ENCODE measurements at regions not wholly inside any gene's neighbourhood (a gene's known extent, or its start where the extent isn't known, plus 50 kb on each side); places are given as distances from the start of the nearest gene placed in this dataset.

- H3K4me3 ChIP-seq (ENCODE audit: control insufficient read depth, low read depth, low read length): no peak overlapping the region
- no peak for TF ChIP-seq CTCF (IDR thresholded peaks at IDR 0.05; ENCODE audit: control insufficient read depth, insufficient read depth, low read depth, low read length, missing control alignments)
- no peak for DNase-seq (ENCODE audit: low read depth)
Measured at GRCh38 chr7:9200626-9201025, 767.2 kb downstream of the NXPH1 start.

GRCh38 chr7:9201928-9202327 is 768.5 kb downstream of the NXPH1 start:
- no peak overlapping the region for H3K4me3 ChIP-seq (ENCODE audit: control insufficient read depth, low read depth, low read length)
- no peak for TF ChIP-seq CTCF (IDR thresholded peaks at IDR 0.05; ENCODE audit: control insufficient read depth, insufficient read depth, low read depth, low read length, missing control alignments)
- DNase-seq (ENCODE audit: low read depth): no peak

DNA sequence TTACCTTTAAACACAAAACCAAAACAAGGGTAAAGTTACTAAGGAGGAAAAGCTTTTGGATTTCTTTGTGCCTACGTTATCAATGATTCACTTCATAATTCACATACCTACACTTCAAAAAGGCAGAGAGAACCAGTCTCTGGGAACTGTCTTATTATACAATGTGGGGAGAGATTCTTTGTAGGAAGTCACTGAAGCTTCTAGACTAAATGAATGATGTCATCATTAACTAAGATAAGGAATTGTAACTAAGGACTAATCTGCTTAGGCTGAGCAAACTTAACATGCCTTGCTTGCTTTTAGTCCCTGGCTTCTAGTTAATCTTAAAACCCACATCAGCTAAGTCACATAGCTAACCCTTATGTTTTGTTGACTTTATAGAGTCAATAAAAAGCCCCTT is 771.2 kb downstream of the NXPH1 start:
- H3K4me3 ChIP-seq (ENCODE audit: control insufficient read depth, low read depth, low read length): no peak overlapping the region
- TF ChIP-seq CTCF (IDR thresholded peaks at IDR 0.05; ENCODE audit: control insufficient read depth, insufficient read depth, low read depth, low read length, missing control alignments): no peak
- no peak for DNase-seq (ENCODE audit: low read depth)

DNA sequence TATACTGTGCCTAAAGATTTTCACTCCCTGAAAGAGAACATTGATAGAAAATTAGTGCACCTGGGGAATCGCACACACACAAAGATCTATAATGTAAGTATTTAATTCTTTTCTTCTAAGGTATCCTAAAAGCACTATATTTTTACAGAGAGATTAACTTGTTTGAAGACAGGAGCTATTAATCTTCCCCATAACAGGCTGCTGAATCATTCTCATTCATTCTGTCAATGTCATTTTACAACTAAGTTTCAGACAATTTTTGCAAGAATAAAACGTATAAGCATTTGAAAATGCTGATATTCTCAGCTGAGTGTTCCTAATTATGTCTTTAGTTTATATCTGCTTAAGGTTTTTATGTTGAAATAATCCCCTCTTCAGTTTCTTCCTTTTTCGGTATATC is 776.7 kb downstream of the NXPH1 start:
- TF ChIP-seq CTCF (IDR thresholded peaks at IDR 0.05; ENCODE audit: control insufficient read depth, insufficient read depth, low read depth, low read length, missing control alignments): no peak
- no peak for DNase-seq (ENCODE audit: low read depth)
- H3K4me3 ChIP-seq (ENCODE audit: control insufficient read depth, low read depth, low read length): no peak overlapping the region

GRCh38 chr7:9217204-9217603 is 783.8 kb downstream of the NXPH1 start:
- DNase-seq (ENCODE audit: low read depth): no peak
- no peak for TF ChIP-seq CTCF (IDR thresholded peaks at IDR 0.05; ENCODE audit: control insufficient read depth, insufficient read depth, low read depth, low read length, missing control alignments)

GRCh38 chr7:9226500-9226899 is 793.1 kb downstream of the NXPH1 start:
- H3K4me3 ChIP-seq (ENCODE audit: control insufficient read depth, low read depth, low read length): no peak overlapping the region
- no peak for DNase-seq (ENCODE audit: low read depth)
- TF ChIP-seq CTCF (IDR thresholded peaks at IDR 0.05; ENCODE audit: control insufficient read depth, insufficient read depth, low read depth, low read length, missing control alignments): no peak

More at GRCh38 chr7:9217204-9217603, 783.8 kb downstream of the NXPH1 start:
- H3K4me3 ChIP-seq (ENCODE audit: control insufficient read depth, low read depth, low read length): no peak overlapping the region

DNA sequence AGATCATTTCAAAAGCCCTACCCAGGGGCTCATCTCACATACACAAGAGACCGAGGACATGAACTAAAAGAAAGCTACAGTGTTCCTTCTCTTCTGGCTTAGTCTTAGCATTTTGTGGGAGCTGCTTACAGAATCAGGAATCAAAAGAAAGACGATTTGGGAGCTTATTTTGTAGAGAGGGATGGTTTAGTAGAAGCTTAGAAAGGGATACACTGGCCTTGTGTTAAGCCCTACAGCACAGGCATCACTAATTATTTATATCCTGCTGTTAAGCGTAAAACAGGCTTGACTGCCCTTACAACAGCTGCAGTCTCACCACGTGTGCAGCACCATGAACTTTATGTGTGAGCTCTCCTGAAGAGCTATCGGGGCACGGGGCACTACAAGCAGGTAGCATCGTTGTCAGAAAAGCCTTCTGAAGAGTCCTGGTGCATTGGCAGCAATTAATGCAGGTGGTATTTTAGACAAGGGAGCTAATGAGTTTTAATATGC is 798.3 kb downstream of the NXPH1 start:
- H3K4me3 ChIP-seq (ENCODE audit: control insufficient read depth, low read depth, low read length): no peak overlapping the region
- DNase-seq (ENCODE audit: low read depth): no peak
- no peak for TF ChIP-seq CTCF (IDR thresholded peaks at IDR 0.05; ENCODE audit: control insufficient read depth, insufficient read depth, low read depth, low read length, missing control alignments)

Measured in AG09309 (cell line).